ENCODE measurements at regions not wholly inside any gene's neighbourhood (a gene's known extent, or its start where the extent isn't known, plus 50 kb on each side); places are given as distances from the start of the nearest gene placed in this dataset.

DNA sequence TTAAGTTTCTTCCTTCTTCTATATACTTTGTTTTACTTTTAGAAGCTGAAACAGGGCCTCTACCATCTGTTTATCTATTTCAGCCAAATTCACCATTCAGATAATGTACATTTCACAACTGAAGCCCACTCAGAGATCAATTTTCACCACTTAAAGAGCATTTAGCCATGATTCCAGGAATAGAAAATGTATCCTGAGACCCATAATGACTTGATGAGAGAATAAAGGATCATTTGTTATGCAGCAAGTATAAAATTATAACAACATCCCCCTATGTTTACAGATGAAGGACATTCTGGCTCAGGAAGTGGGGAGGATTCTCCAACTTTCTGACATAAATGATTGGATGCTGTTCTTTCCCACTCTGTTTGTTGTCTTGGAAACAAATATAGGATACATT lies 962.1 kb upstream of the EEF2KMT start:
- intact Hi-C loops (cut with DNase I), result no loop called here
- Histone ChIP-seq H3K4me3 (ENCODE audit: low read length in 3 of 3) (no peak overlapping the region), H3K9ac (ENCODE audit: low read length in 3 of 3) (no peak overlapping the region), H3K4me1 (ENCODE audit: control insufficient read depth in 2 of 3, insufficient read depth in 2 of 3, low read depth in 1 of 3, low read length in 3 of 3) (no peaks in the 10 kb centered on the region), H3K9me3 (ENCODE audit: control insufficient read depth in 2 of 3, insufficient read depth in 1 of 3, low read length in 3 of 3) (no peaks in the 10 kb centered on the region), H3K27me3 (ENCODE audit: control insufficient read depth, insufficient read depth, low read length) (no peaks in the 10 kb centered on the region), H3K36me3 (ENCODE audit: control insufficient read depth in 2 of 3, insufficient read depth in 3 of 3, low read length in 3 of 3) (no peaks in the 10 kb centered on the region), H3K27ac (ENCODE audit: low read depth in 2 of 2, low read length in 2 of 2) (no peak overlapping the region)
- TF ChIP-seq, protein P1, sequence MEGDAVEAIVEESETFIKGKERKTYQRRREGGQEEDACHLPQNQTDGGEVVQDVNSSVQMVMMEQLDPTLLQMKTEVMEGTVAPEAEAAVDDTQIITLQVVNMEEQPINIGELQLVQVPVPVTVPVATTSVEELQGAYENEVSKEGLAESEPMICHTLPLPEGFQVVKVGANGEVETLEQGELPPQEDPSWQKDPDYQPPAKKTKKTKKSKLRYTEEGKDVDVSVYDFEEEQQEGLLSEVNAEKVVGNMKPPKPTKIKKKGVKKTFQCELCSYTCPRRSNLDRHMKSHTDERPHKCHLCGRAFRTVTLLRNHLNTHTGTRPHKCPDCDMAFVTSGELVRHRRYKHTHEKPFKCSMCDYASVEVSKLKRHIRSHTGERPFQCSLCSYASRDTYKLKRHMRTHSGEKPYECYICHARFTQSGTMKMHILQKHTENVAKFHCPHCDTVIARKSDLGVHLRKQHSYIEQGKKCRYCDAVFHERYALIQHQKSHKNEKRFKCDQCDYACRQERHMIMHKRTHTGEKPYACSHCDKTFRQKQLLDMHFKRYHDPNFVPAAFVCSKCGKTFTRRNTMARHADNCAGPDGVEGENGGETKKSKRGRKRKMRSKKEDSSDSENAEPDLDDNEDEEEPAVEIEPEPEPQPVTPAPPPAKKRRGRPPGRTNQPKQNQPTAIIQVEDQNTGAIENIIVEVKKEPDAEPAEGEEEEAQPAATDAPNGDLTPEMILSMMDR (IDR thresholded peaks at IDR 0.05; ENCODE audit: borderline replicate concordance, extremely low read depth, insufficient read depth), result no peak
- FAIRE-seq (no peak), DNase-seq (no peak)

DNA sequence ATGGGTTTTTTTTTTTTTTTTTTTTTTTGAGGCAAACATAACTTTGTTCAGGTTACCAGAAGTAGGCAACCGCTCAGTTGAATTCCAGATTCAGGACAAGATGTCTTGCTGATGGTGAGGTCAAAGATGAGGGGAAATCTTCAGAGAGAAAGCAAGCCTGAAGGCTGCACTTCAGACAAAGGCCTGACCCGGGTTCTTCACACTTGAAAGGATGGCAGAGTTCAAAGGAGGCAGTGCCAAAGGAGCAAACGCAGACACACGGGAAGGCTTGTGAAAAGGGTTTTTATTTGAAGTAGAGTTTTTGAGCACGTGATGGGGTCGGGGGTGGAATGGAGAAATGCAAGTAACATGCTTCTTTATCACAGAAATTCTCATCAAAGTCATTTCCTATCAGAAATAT lies 960.2 kb upstream of the EEF2KMT start:
- H3K27me3 ChIP-seq (ENCODE audit: control insufficient read depth, insufficient read depth, low read length), result no peaks in the 10 kb centered on the region
- no peaks in the 10 kb centered on the region for H3K36me3 ChIP-seq (ENCODE audit: control insufficient read depth in 2 of 3, insufficient read depth in 3 of 3, low read length in 3 of 3)
- H3K9me3 ChIP-seq (ENCODE audit: control insufficient read depth in 2 of 3, insufficient read depth in 1 of 3, low read length in 3 of 3), result no peaks in the 10 kb centered on the region
- FAIRE-seq, result no peak
- no peak overlapping the region for H3K27ac ChIP-seq (ENCODE audit: low read depth in 2 of 2, low read length in 2 of 2)
- TF ChIP-seq, protein P1 (IDR thresholded peaks at IDR 0.05; ENCODE audit: borderline replicate concordance, extremely low read depth, insufficient read depth), result no peak
- no peak for DNase-seq
- intact Hi-C loops (cut with DNase I), result no loop called here
- no peak overlapping the region for H3K9ac ChIP-seq (ENCODE audit: low read length in 3 of 3)
- no peaks in the 10 kb centered on the region for H3K4me1 ChIP-seq (ENCODE audit: control insufficient read depth in 2 of 3, insufficient read depth in 2 of 3, low read depth in 1 of 3, low read length in 3 of 3)
- no peak overlapping the region for H3K4me3 ChIP-seq (ENCODE audit: low read length in 3 of 3)

GRCh38 chr16:6048017-6048416 lies 950.4 kb upstream of the EEF2KMT start:
- no peak overlapping the region for H3K27ac ChIP-seq (ENCODE audit: low read depth in 2 of 2, low read length in 2 of 2)
- no peak overlapping the region for H3K4me3 ChIP-seq (ENCODE audit: low read length in 3 of 3)
- H3K4me1 ChIP-seq (ENCODE audit: control insufficient read depth in 2 of 3, insufficient read depth in 2 of 3, low read depth in 1 of 3, low read length in 3 of 3), result no peaks in the 10 kb centered on the region
- TF ChIP-seq, protein P1 (IDR thresholded peaks at IDR 0.05; ENCODE audit: borderline replicate concordance, extremely low read depth, insufficient read depth), result no peak
- no peak overlapping the region for H3K9ac ChIP-seq (ENCODE audit: low read length in 3 of 3)
- no peaks in the 10 kb centered on the region for H3K27me3 ChIP-seq (ENCODE audit: control insufficient read depth, insufficient read depth, low read length)
- no peak for FAIRE-seq
- no peaks in the 10 kb centered on the region for H3K9me3 ChIP-seq (ENCODE audit: control insufficient read depth in 2 of 3, insufficient read depth in 1 of 3, low read length in 3 of 3)
- intact Hi-C loops (cut with DNase I), result no loop called here
- H3K36me3 ChIP-seq (ENCODE audit: control insufficient read depth in 2 of 3, insufficient read depth in 3 of 3, low read length in 3 of 3), result no peaks in the 10 kb centered on the region
- no peak for DNase-seq

GRCh38 chr16:6047325-6047724 lies 949.7 kb upstream of the EEF2KMT start:
- TF ChIP-seq, protein P1 (IDR thresholded peaks at IDR 0.05; ENCODE audit: borderline replicate concordance, extremely low read depth, insufficient read depth), result no peak
- FAIRE-seq, result no peak
- H3K4me3 ChIP-seq (ENCODE audit: low read length in 3 of 3), result no peak overlapping the region
- H3K4me1 ChIP-seq (ENCODE audit: control insufficient read depth in 2 of 3, insufficient read depth in 2 of 3, low read depth in 1 of 3, low read length in 3 of 3), result no peaks in the 10 kb centered on the region
- H3K9me3 ChIP-seq (ENCODE audit: control insufficient read depth in 2 of 3, insufficient read depth in 1 of 3, low read length in 3 of 3), result no peaks in the 10 kb centered on the region
- H3K27me3 ChIP-seq (ENCODE audit: control insufficient read depth, insufficient read depth, low read length), result no peaks in the 10 kb centered on the region
- DNase-seq, result no peak
- no peak overlapping the region for H3K9ac ChIP-seq (ENCODE audit: low read length in 3 of 3)
- intact Hi-C loops (cut with DNase I), result no loop called here
- no peaks in the 10 kb centered on the region for H3K36me3 ChIP-seq (ENCODE audit: control insufficient read depth in 2 of 3, insufficient read depth in 3 of 3, low read length in 3 of 3)
- no peak overlapping the region for H3K27ac ChIP-seq (ENCODE audit: low read depth in 2 of 2, low read length in 2 of 2)
